ENCODE measurements at regions not wholly inside any gene's neighbourhood (a gene's known extent, or its start where the extent isn't known, plus 50 kb on each side); places are given as distances from the start of the nearest gene placed in this dataset.
A peak's percentile ranks its signal among the peaks of the same experiment; 100 is the strongest.

DNA sequence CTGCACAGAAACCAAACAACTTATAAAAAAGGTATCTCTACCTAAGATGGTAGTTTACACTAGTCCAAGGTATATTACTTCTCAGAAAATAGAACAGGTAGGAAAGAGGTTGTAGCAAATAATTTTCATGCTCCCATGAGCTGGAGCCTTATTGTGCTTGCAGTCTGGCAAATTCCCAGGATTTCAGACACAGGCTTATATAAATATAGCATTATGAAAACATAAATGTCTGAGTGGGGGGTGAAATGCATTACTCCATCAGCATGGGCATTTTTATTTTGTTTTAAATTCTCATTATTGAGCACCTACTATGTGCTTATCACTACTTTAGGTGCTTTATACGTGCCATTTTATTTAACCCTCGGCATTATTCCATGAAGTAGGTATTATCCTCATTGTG is 83.0 kb upstream of the PHYHIPL start:
- DNase-seq: no peak

GRCh38 chr10:59096631-59097030 is 79.8 kb upstream of the PHYHIPL start:
- peak; percentile 18 to 82 for DNase-seq

DNA sequence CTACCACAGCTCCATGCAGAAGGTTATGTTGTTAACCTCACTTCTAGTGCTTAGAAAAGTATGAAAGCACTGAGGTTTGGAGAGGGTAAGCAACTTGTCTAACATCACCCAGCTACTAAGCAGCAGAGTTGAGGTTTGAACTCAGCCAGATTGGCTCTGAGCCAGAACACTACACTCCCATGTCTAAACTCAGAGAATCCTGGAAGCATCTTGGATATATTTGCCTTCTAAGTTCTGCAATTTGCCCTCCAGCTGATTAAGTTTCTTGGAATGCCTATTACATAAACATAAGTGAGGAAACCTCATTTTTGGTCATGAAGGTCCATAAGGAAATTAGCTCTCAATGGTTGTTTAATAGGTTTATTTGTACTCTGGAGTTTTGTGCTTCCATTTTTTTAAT is 78.1 kb upstream of the PHYHIPL start:
- no peak for DNase-seq

DNA sequence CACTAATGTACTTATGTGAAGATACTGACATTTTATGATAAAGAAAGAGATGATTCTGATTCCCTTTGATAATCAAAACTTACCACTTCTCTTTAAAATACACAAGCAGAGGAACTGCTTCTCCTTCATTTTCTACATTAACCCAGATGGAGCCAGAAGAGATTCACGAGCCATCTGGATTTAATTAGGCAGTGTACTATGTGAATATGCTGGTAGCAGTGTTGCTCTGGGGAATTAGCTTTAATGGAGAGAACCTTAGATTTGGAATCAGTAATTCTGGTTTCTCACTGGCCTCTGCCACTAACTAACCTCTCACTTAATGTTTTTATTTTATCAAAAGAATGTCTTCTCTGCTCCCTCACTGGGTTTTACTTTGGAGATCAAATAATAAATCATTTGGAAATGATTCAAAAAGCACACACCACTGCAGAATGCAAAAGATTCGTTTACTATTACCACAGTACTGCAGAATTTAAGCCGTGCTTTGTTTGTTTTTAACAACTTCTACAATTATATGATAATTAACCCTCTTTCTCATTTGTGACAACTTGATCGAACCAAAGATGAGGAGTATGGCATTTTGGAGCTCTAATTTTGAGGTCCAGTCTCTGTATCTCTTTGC is 77.5 kb upstream of the PHYHIPL start:
- DNase-seq: no peak

GRCh38 chr10:59099481-59099880 is 77.0 kb upstream of the PHYHIPL start:
- DNase-seq: peak in 1 of 2 donors; percentile 42

- DNase-seq: no peak
Observed at GRCh38 chr10:59102394-59102793, 74.0 kb upstream of the PHYHIPL start.

- DNase-seq: no peak
Observed at GRCh38 chr10:59104186-59104585, 72.3 kb upstream of the PHYHIPL start.

- DNase-seq: no peak
Observed at GRCh38 chr10:59106441-59106840, 70.0 kb upstream of the PHYHIPL start.

DNA sequence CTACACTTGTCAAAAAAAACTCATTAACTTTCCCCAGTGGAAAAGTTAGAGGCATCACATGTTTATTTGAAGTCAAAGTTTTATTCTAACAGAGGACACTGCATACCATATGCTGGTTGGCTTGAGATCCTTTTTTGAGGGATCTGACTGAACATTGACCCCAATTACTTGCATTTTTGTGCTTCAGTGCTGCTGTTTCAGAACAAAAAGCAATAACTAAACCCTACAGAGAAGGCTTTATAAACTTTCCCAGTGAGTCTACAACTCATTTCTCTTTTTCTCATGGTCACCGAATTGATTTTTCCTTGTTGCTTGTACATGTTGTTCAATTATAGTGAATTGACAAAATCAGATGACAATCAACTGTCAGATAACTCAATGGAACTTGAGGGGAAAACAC is 69.3 kb upstream of the PHYHIPL start:
- DNase-seq: no peak

GRCh38 chr10:59108296-59108870 is 68.1 kb upstream of the PHYHIPL start:
- no peak for DNase-seq

DNA sequence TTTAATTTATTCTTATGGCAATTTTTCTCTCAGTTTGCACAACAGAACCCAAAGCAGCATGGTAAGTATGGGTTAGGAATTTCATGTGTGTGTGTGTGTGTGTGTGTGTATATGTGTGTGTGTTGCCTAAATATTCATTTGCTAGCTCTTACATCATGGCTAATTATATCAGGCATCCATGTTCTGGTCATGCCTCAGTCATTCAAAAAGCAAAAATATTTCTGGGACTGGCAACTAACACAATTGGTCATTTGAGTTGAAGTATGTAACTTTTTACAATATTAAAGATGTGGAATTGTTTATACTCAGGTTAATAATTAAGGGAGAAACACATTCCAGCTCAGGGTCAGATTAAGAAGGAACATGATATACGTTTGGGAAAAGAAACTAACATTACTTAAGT is 67.6 kb upstream of the PHYHIPL start:
- no peak for DNase-seq

DNA sequence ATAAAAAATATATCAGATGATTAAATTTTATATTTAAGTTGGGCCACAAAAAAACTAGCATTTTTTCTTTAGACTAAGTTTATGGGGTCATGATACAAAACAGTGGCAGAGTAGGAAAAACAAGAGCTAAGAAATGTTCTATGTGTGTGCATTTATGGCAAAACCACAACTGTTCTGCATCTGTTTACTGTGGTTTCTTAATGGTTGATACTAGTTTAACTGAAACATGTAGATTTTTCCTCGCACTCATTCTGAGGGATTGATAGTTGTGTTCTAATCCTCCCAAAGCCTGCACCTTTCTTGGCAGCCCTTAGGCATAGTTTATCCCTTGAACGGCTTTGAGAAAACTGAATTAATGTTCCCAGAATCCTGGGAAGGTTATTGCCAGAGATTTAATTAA is 66.6 kb upstream of the PHYHIPL start:
- no peak for DNase-seq

DNA sequence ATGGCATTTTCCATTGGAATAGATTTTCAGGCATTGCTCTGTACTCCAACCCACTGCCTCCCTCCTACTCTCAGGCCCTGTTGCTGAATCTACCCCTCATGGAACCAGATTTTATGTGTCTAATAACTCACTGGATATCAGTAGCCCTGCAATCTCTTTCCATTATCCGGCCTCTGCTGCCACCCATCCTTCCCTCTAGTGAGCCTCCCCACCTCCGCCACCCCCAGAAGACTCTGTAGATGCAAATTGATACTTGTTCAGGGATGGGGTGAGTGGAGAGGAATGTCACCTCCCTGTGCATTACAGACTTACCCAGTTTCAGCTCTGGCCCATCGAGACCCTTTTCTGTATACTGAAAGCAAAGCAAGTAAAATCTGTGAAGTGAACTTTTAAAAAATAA is 52.3 kb upstream of the PHYHIPL start:
- peak; percentile 18 to 29 for DNase-seq

DNA sequence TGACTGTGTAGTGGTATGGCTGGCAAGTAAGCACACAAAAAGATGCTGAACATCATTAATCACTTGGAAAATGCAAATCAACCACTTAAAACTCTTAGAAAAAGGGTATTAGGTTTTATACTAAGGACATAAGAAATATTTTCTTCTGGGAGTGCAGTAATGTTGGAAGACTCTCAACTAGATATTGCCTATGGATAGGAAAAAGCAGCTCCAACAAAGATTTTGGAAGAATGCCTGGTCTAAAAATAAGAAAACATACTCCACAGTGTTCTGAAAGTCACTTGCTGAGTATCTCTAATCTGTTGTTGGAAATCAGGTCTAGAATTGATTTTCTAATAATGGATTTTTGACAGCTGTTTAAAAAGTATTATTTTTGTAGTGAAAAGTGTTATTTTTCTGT is 50.8 kb upstream of the PHYHIPL start:
- DNase-seq: no peak

DNA sequence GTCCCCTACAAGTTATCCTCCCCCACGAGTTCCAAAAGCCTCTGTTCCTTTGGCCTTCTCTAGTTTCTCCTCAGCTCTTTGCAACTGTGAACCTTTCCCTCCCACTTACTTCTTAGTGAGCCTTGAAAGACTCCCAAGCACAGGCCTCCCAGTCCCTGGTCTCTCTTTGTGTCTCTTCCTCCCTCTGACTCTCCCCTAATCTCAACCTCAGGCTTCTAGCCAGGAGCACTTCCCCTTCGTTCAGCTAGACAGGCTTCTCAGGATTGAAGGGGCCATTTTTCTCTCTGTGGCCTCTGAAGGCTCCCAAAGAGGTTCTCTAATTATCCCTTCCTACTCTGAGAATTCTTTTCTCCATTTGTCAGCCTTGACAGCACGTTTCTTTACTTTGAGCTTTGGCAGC is 50.2 kb upstream of the PHYHIPL start:
- DNase-seq: no peak

All from hippocampal formation (tissue), 2 donors.